Prostate gland (tissue), 2 donors: ENCODE measurements at regions not wholly inside any gene's neighbourhood (a gene's known extent, or its start where the extent isn't known, plus 50 kb on each side); places are given as distances from the start of the nearest gene placed in this dataset.

ENCODE experiments used
- DNase-seq: peaks from one replicate; pipeline ENCODE4 v3.0.0-alpha.2; 2019; ENCODE audit warnings: low spot score
- H3K27ac ChIP-seq, 2 donors: fragments of 200-600 bp; sonication (generic); 2 replicates each; pipeline ENCODE4 v1.5.1; 2017 to 2019
- H3K27me3 ChIP-seq: fragments of 200-600 bp; sonication (generic); replicated peaks from 2 replicates; pipeline ENCODE4 v1.5.1; 2019; ENCODE audit not compliant: insufficient read depth
- H3K36me3 ChIP-seq, 2 donors: fragments of 200-600 bp; sonication (generic); 1 replicate in 1 of 2; 2 replicates in 1 of 2; pipeline versions ENCODE4 v1.5.1 to v1.8.1; 2017 to 2019
- H3K4me1 ChIP-seq: fragments of 200-600 bp; sonication (generic); replicated peaks from 2 replicates; pipeline ENCODE4 v1.5.1; 2019
- H3K4me3 ChIP-seq, 2 donors: fragments of 200-600 bp; sonication (generic); 2 replicates each; pipeline ENCODE4 v1.5.1; 2017 to 2019
- H3K9me3 ChIP-seq: fragments of 200-600 bp; sonication (generic); 2 replicates; pipeline ENCODE4 v1.5.1; 2017
- CTCF ChIP-seq, 4 experiments: fragments of 200-600 bp in 2 of 4; fragments of 450-650 bp in 2 of 4; sonication (generic) in 2 of 4; IDR thresholded peaks; 1 replicate in 3 of 4; 2 replicates in 1 of 4; pipeline ENCODE4 v1.5.1; 2016 to 2019; ENCODE audit warnings: antibody characterized with exemption in 4 of 4, mild to moderate bottlenecking in 2 of 4, moderate library complexity in 2 of 4
- POLR2A ChIP-seq: fragments of 450-650 bp; IDR thresholded peaks from one replicate; pipeline ENCODE4 v1.6.1; 2016; ENCODE audit warnings: antibody characterized with exemption, mild to moderate bottlenecking
- POLR2AphosphoS5 ChIP-seq: sonication (generic); formaldehyde crosslinking; IDR thresholded peaks from one replicate; pipeline ENCODE4 v1.6.1; 2017; ENCODE audit warnings: antibody characterized with exemption
- WGBS: methylation state at CpG from one replicate; pipeline ENCODE4 v1.1.5; 2018; 5-methylcytosine and 5-hydroxymethylcytosine counted together
- intact Hi-C: fragments of 100-400 bp; cut with DNase I; formaldehyde crosslinking; loops from one replicate; pipeline ENCODE4 v1.14.2; 2022

- Histone ChIP-seq H3K4me1 (no peaks in the 10 kb centered on the region), H3K4me3 (no peak overlapping the region), H3K27me3 (no peaks in the 10 kb centered on the region), H3K36me3 (no peaks in the 10 kb centered on the region), H3K27ac (no peak overlapping the region), H3K9me3 (no peaks in the 10 kb centered on the region)
- intact Hi-C loops: no loop called here
- TF ChIP-seq CTCF (IDR thresholded peaks at IDR 0.05): no peak
- TF ChIP-seq POLR2A: no peak
- no peak for TF ChIP-seq POLR2AphosphoS5
- no peak for DNase-seq
- WGBS: 94% methylated on average over 1 of the region's 1 CpG
Measured at GRCh38 chr9:73079326-73079725, 72.3 kb upstream of the ANXA1 start.

DNA sequence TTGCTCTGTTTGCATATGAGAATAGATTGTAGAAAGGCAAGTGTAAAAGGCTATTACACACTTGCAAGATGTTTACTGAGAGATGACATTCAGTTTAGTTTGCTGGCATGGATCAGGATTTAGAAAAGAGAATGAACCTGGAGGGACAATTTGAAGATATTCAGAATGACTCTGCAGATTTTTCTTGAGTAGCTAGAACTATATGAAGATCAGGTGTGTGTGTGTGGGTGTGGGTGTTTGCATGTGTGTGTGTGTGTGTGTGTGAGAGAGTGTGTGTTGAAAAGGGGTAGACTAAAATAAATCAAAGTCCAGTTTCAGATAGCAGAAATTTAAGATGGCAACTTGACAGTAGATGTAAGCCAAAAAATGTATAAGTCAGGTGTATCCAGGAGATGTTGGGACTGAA is 74.0 kb upstream of the ANXA1 start:
- H3K27me3 ChIP-seq: no peaks in the 10 kb centered on the region
- no peak for DNase-seq
- no peak overlapping the region for H3K4me3 ChIP-seq
- no peak for TF ChIP-seq POLR2AphosphoS5
- no peak for TF ChIP-seq POLR2A
- TF ChIP-seq CTCF (IDR thresholded peaks at IDR 0.05): no peak
- H3K27ac ChIP-seq: no peak overlapping the region
- intact Hi-C loops: no loop called here
- H3K36me3 ChIP-seq: no peaks in the 10 kb centered on the region
- H3K4me1 ChIP-seq: no peaks in the 10 kb centered on the region
- no peaks in the 10 kb centered on the region for H3K9me3 ChIP-seq

GRCh38 chr9:73076970-73077369 is 74.7 kb upstream of the ANXA1 start:
- Histone ChIP-seq H3K36me3 (no peaks in the 10 kb centered on the region), H3K27ac (no peak overlapping the region), H3K4me3 (no peak overlapping the region), H3K27me3 (no peaks in the 10 kb centered on the region), H3K9me3 (no peaks in the 10 kb centered on the region), H3K4me1 (no peaks in the 10 kb centered on the region)
- DNase-seq: no peak
- intact Hi-C loops: no loop called here
- TF ChIP-seq CTCF (IDR thresholded peaks at IDR 0.05) (no peak), POLR2AphosphoS5 (no peak), POLR2A (no peak)

- no peaks in the 10 kb centered on the region for H3K4me1 ChIP-seq
- no peak overlapping the region for H3K27ac ChIP-seq
- TF ChIP-seq CTCF (IDR thresholded peaks at IDR 0.05): no peak
- no peak for TF ChIP-seq POLR2A
- no peak for TF ChIP-seq POLR2AphosphoS5
- H3K4me3 ChIP-seq: no peak overlapping the region
- no peaks in the 10 kb centered on the region for H3K27me3 ChIP-seq
- no peaks in the 10 kb centered on the region for H3K9me3 ChIP-seq
- WGBS: 79% methylated on average over 2 of the region's 2 CpGs
- intact Hi-C loops: no loop called here
- H3K36me3 ChIP-seq: no peaks in the 10 kb centered on the region
- DNase-seq: no peak
Measured at GRCh38 chr9:73074176-73074708, 77.4 kb upstream of the ANXA1 start.

DNA sequence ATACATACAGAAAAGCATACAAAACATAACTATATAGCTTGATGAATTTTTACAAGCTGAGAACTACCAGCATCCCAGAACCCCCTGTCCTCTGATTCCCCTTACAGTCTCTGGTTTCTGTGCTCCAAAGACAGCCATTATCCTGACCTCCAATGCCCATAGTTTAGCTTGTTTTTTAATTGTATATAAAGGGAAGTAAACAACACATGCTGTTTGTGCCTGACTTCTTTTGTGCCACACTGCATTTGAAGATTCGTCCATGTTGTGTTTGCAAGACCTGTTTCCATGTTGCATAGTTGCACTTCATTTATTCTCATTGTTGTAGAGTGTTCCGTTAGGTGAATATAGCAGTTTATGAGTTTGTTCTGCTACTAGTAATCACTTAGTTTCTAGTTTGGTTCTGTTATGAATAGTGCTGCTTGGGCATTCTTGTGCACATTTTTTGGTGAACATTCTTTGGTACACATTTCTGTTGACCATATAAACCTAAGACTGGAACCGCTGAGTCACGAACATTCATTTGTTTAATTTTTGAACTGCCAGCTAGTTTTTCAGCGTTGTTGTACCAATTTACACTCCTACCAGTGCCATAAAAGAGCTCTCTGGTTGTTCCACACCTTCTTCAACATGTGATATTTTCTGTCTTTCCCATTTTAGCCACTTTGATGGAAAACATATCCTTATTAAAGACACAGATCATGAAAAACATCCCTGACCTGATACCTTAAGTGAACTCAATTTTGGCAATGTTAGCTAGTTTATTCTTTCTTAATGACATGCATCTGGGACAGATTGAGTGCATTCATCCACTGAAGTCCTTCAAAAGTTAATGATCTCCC is 78.1 kb upstream of the ANXA1 start:
- DNase-seq: no peak
- Histone ChIP-seq H3K4me1 (no peaks in the 10 kb centered on the region), H3K27ac (no peak overlapping the region), H3K9me3 (no peaks in the 10 kb centered on the region), H3K4me3 (no peak overlapping the region), H3K27me3 (no peaks in the 10 kb centered on the region), H3K36me3 (no peaks in the 10 kb centered on the region)
- TF ChIP-seq POLR2A (no peak), POLR2AphosphoS5 (no peak), CTCF (IDR thresholded peaks at IDR 0.05) (no peak)
- intact Hi-C loops: no loop called here
- 65% methylated on average over 5 of the region's 5 CpGs for WGBS
